PFSK-1 (cell line): ENCODE measurements at regions not wholly inside any gene's neighbourhood (a gene's known extent, or its start where the extent isn't known, plus 50 kb on each side); places are given as distances from the start of the nearest gene placed in this dataset.

Experiments
- FOXP2 ChIP-seq: optimal IDR thresholded peaks from 2 replicates; pipeline ENCODE3; 2011; ENCODE audit warnings: borderline replicate concordance, control low read depth, inconsistent platforms; ENCODE audit not compliant: insufficient read depth; ENCODE audit errors: extremely low read length, extremely low read depth
- POLR2AphosphoS5 ChIP-seq: IDR thresholded peaks from 2 replicates; pipeline ENCODE4 v1.6.1; 2012; ENCODE audit warnings: low read depth, mild to moderate bottlenecking, control low read depth, low read length, moderate library complexity
- REST ChIP-seq, 2 experiments: IDR thresholded peaks; 2 replicates each; pipeline versions ENCODE4 v1.6.1 to v1.8.0; 2011 to 2012; ENCODE audit warnings: low read depth in 2 of 2, low read length in 2 of 2, control low read depth in 1 of 2, inconsistent platforms in 1 of 2, mild to moderate bottlenecking in 1 of 2, moderate library complexity in 1 of 2; ENCODE audit not compliant: insufficient read depth in 1 of 2
- SIN3A ChIP-seq: IDR thresholded peaks from 2 replicates; pipeline ENCODE4 v1.6.1; 2012; ENCODE audit warnings: mild to moderate bottlenecking, low read length, moderate library complexity, borderline replicate concordance; ENCODE audit not compliant: insufficient read depth
- TAF1 ChIP-seq: IDR thresholded peaks from 2 replicates; pipeline ENCODE4 v1.6.1; 2012; ENCODE audit warnings: low read length, control low read depth, borderline replicate concordance; ENCODE audit not compliant: insufficient read depth

GRCh38 chr7:142384493-142384922, 126.7 kb upstream of the PRSS58 start:
- no peak for TF ChIP-seq SIN3A
- no peak for TF ChIP-seq TAF1
- TF ChIP-seq POLR2AphosphoS5: no peak
- TF ChIP-seq FOXP2: no peak
- TF ChIP-seq REST (IDR thresholded peaks at IDR 0.05; ENCODE audit: insufficient read depth in 1 of 2, low read depth in 2 of 2, low read length in 2 of 2): no peak

GRCh38 chr7:142383841-142384492, 126.1 kb upstream of the PRSS58 start:
- TF ChIP-seq REST (IDR thresholded peaks at IDR 0.05; ENCODE audit: insufficient read depth in 1 of 2, low read depth in 2 of 2, low read length in 2 of 2) (no peak), TAF1 (no peak), SIN3A (no peak), FOXP2 (no peak), POLR2AphosphoS5 (no peak)

- TF ChIP-seq FOXP2 (no peak), SIN3A (no peak), REST (IDR thresholded peaks at IDR 0.05; ENCODE audit: insufficient read depth in 1 of 2, low read depth in 2 of 2, low read length in 2 of 2) (no peak), TAF1 (no peak), POLR2AphosphoS5 (no peak)
Measured at GRCh38 chr7:142381727-142382390, 124.0 kb upstream of the PRSS58 start.

GRCh38 chr7:142380069-142380468, 122.2 kb upstream of the PRSS58 start:
- no peak for TF ChIP-seq FOXP2
- no peak for TF ChIP-seq TAF1
- TF ChIP-seq REST (IDR thresholded peaks at IDR 0.05; ENCODE audit: insufficient read depth in 1 of 2, low read depth in 2 of 2, low read length in 2 of 2): no peak
- no peak for TF ChIP-seq SIN3A
- no peak for TF ChIP-seq POLR2AphosphoS5
